ENCODE measurements at regions not wholly inside any gene's neighbourhood (a gene's known extent, or its start where the extent isn't known, plus 50 kb on each side); places are given as distances from the start of the nearest gene placed in this dataset.

- TF ChIP-seq CTCF (IDR thresholded peaks at IDR 0.05) (no peak), POLR2A (IDR thresholded peaks at IDR 0.05) (no peak)
Observed at GRCh38 chr7:66549466-66549865, 79.2 kb upstream of the KCTD7 start.
